GM18870 (cell line): ENCODE measurements at regions not wholly inside any gene's neighbourhood (a gene's known extent, or its start where the extent isn't known, plus 50 kb on each side); places are given as distances from the start of the nearest gene placed in this dataset.

Source experiments
- ATAC-seq: cut with Tn5 transposase; IDR thresholded peaks from one replicate; pipeline ENCODE4 v1.9.1; 2021; ENCODE audit warnings: moderate library complexity; ENCODE audit not compliant: unreplicated experiment

DNA sequence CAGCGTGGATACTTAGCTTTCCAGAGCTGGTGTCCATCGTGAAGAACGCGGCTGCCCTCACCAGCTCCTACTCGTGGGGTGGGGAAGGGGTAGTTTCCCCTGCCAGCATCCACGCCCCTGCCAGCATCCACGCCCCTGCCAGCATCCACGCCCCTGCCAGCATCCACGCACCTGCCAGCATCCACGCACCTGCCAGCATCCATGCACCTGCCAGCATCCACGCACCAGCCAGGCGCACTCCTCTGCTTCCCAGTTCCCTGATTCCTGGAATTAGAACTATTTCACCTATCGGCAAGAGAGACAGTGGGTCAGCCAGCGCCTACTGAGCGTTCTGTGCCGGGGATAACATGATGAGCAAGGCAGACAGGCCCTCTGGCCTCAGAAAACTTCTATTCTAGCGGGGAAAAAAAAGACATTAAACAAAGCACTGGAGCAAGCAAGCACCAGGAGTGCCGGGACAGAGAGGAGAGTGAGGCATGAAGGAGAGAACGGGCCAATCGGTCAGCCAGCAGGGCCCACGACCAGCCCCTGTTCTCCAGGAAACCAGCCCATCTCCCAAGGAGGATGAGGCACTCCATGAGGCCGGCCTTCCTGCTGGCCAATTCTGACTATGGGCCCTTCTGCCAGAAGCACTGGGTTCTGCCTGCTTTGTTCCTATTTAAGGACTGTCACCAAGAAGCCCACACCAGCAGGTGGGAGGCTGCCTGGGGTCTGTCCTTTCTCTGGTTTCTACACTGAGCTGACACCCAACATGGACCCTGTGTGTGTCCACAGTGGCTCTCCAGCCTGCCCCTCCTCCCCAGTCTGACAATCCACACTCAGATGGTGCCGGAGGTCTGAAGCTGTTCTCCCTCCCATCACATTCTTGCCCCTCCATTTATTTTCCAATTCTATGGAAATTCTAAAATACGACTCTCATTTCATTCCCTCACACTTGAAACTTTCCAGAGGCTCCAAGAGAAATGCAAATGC is 78.4 kb upstream of the SALL3 start:
- ATAC-seq: no peak

GRCh38 chr18:78901923-78902794 is 77.5 kb upstream of the SALL3 start:
- ATAC-seq: no peak

DNA sequence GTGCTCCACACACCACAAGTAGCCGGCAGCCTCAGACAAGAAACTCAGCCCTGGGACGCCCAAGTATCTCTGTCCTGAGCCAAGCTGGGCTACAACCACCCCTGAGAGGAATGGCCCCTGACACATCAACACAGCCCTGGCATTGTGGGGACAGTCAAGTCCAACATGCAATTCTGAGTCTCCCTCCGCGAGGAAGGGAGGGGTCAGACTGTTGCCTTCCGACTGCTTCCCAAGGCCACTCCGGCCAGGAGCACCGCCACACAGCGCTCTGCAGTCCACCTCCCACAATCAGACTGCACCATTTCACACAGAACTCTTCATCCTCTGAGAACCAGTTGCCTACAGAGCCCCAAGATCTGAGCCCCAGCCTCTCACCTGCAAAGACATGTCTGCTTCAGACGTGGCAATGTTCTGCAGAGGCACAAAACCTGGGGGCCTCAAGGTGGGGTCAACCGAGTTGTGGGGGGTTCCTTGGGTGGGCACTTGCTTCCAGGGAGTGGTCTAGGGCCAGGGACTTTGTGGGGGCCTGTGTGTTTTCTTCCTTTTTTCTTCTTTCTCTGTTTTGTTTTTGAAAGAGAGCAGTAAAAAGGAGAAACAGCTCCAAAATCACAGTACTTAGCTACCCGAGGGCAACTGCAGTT is 76.7 kb upstream of the SALL3 start:
- no peak for ATAC-seq

DNA sequence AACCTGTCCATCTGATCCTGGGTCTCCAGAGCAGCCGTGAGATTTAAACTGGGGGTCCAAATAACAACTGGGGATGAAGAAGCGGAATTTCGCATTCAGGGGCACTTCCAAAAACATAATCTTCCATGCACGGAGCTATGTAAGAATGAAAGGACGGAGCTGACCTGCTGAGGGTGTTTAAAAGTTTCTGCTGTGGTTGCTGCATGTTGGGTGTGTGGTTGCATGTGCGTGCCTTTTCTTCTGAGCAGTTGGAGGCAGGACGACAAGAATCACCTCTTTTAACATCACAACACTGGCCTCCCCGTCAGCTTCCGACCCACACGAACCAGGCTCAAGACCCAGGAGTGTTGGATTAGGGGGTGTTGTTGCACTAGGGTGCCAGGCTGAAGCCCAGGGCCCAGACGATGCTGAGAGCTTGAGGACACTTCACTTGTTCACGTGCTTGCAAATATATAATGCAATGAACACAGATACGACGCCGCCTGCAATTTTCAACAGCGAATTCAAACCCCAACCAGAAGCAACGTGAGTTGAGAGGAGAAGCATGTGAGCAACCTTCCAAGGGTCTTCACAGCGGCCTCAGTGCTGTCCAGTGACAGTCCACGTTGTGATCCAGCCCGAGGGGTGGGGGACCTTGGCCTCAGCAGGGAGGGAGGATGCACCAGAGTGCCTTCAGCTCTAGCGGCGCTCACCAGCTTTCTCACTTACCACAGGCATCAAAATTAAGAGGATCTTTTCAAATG is 76.0 kb upstream of the SALL3 start:
- ATAC-seq: no peak

GRCh38 chr18:78904179-78904531 is 75.5 kb upstream of the SALL3 start:
- no peak for ATAC-seq

DNA sequence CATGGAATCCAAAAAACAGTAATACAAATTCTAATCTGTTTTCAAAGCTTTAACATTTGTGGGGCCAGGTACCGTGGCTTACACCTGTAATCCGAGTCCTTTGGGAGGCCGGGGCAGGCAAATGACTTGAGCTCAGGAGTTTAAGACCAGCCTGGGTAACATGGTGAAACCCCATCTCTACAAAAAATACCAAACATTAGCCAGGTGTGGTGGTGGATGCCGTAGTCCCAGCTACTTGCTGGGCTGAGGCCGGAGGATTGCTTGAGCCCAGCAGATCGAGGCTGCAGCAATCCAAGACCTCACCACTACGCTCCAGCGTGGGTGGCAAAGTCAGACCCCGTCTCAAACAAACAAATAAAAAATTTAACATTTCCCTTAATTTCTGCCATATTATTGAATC is 74.3 kb upstream of the SALL3 start:
- ATAC-seq: no peak

DNA sequence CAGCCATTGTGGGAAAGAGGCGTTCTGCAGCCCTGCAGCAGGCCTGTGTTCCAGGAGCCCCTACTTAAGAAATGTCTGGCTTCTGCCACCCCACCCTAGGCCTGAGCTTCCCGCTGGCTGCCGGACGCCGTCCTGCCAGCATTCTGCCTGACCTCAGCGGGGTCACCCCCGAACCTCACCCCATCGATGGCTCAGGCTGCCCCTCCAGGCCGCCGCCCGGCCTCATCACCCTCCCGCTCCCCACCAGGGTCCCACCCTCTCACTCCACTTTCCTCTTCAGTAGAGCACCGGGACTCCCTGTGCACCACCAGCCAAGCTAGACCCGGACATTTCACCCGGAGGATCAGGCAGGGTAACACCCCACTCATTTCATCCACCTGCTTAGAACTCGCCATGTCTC is 73.6 kb upstream of the SALL3 start:
- ATAC-seq: no peak

DNA sequence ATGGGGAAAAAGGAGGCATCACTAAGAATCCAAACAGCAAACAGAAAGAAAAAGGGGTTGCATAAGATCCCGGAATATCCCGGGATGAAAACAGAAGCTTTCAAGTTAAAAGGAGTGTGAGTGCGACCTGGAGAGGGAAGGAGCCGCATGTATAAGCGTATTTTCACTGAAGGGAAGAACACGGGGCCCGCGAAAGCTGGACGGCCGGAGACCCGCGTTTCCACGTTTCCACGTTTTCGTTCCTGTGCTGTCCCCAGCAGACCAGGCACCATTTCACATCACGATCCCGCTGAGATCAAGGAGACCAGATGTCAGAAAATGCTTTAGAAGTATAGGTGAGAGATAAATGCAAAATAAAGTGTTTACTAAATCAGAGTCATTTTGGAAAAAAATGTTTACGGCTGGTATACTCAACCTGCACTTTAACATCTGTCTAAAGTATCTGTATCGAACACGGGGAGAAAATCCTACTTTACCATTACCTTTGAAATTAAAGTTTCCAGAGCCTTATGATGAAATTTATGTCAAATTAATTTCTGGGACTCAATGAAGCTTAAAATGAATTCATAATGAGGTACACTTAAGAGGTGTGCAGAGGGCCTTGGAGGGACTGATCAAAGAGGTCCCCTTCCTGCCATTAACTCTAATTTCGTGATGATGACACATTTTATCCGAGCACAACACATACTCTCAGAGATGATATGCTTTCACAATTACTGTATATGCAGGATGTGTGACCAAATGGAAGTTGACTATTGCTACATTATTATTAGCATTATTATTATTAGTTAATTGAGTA is 71.0 kb upstream of the SALL3 start:
- no peak for ATAC-seq

DNA sequence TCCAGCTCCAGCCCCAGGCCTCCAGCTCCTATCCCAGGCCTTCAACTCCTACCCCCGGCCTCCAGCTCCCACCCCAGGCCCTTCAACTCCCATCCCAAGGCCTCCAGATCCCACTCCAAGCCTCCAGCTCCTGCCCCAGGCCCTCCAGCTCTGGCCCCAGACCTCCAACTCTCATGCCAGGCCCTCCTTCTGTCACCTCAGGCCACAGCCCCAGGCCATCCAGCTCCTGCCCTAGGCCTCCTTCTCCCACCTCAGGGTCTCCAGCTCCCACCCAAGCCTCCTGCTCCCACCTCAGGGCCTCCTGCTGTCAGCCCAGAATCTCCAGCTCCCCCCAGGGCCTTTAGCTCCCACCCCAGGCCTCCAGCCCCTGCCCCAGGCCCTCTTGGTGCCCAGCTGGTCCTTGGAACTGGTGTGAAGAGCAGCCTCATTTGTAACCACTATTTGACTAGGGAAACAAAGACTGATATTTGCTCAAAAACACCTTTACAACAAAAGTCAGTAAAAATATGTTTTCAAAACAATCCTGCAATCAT is 67.8 kb upstream of the SALL3 start:
- no peak for ATAC-seq

DNA sequence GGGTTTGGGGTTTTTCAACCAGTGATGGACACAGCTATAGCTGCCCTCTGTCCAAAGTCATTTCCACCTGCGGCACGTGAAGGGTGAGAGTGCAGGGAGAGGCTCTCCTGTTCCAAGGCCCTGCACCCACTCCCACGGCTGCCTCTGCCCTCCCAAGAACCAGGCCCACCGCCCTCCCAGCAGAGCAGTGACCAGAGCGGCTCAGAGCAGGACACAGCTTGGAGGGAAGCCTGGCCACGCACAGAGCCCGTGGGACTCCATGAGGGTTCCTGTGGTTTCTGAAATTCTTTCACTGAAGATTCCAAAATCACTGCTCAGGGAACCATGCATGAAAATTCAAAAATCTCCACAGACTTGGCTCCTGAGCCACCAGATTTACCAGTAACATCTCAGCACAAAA is 67.3 kb upstream of the SALL3 start:
- ATAC-seq: no peak

GRCh38 chr18:78912844-78913243 is 66.8 kb upstream of the SALL3 start:
- ATAC-seq: no peak

- no peak for ATAC-seq
Observed at GRCh38 chr18:78913395-78913794, 66.2 kb upstream of the SALL3 start.

- ATAC-seq: no peak
Observed at GRCh38 chr18:78913830-78914231, 65.8 kb upstream of the SALL3 start.

DNA sequence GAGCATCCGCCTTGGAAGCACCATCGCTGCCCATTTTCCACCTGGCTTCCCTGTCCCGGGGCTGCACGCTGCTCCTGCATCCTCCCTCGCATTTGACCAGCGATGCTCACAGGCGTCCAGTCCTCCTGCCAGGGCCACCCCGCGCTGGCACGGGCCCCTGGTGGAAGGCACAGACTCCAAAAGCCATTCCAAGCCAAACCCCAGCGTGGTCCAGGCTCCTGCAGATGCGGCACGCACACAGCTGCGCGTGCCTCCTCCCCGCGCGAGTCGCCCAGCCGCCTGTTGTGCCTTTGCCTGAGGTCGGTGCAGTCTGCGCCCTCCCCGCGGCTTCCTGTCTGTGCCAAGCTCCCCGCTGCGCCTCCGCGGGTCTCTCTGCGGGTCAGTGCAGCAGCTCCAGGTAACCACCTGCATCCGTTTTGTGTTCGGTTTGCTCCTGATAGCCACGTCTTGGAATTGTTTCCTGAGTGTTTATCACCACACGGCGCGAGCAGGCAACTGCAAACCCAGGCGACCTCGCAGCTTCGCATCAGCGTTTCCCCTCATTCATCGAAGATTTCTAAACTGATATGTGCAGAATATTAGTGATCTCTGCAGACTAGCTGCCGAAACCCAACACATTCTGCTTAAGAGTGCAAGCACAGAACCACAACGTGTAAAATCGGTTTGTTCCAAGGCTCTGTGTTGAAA is 65.2 kb upstream of the SALL3 start:
- ATAC-seq: no peak

DNA sequence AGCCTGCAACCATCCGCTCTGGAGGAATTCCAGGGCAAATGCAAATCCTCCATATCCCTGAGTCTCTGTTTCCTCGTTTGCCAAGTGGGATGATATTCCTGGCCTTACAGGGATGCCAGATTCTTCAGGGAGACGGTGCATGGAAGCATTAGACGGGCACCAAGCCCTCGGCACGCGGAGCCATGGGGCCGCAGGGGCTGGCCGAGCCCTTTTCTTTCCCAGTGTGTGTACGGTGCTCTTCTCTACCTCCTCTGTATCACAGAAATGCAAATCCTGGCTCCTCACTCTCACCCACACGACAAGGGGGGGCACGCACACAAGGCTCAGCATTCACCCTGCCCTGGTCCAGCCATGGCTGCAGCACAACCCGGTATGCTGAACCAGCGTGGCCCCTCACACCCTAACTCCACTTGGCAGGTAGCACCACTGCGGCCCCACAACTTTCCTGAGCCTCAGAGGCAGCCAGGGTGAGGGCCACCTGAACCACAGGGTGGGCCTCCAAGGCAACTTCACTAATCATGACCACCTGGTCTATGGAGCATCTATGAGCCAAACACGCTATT is 64.1 kb upstream of the SALL3 start:
- ATAC-seq: no peak

- no peak for ATAC-seq
Observed at GRCh38 chr18:78918707-78919106, 60.9 kb upstream of the SALL3 start.

- no peak for ATAC-seq
Observed at GRCh38 chr18:78919956-78920355, 59.7 kb upstream of the SALL3 start.

GRCh38 chr18:78920456-78921138 is 59.0 kb upstream of the SALL3 start:
- no peak for ATAC-seq
